Endothelial cell of umbilical vein (primary cell): ENCODE measurements at regions not wholly inside any gene's neighbourhood (a gene's known extent, or its start where the extent isn't known, plus 50 kb on each side); places are given as distances from the start of the nearest gene placed in this dataset.

ENCODE experiments used
- BruUV-seq: library from RNA; stranded (reverse); fragments of 400-500 nt; replicated peaks from 2 replicates; lab custom pipeline; 2021; lab: Mats Ljungman, UMichigan
- CTCF ChIA-PET: fragments of 300-600, 350-600 bp; sonication (Branson Sonifier 250); formaldehyde crosslinking; loops from one replicate; lab custom pipeline; 2021; ENCODE audit warnings: antibody characterized with exemption, inconsistent platforms; lab: Charles Lee
- POLR2A ChIA-PET: fragments of 300-600, 350-600 bp; sonication (Branson Sonifier 250); formaldehyde crosslinking; loops from one replicate; lab custom pipeline; 2021; ENCODE audit warnings: antibody characterized with exemption, inconsistent platforms; lab: Charles Lee
- DNase-seq: peaks from one replicate; pipeline ENCODE4 v3.0.0-alpha.2; 2011; ENCODE audit warnings: low read depth, low spot score
- FAIRE-seq: peaks from 2 replicates; lab custom pipeline; 2011; peaks lifted over from hg19 to GRCh38; lab: Jason Lieb, UNC
- H2AFZ ChIP-seq: 2 replicates; pipeline ENCODE4 v1.6.0; 2012; ENCODE audit warnings: low read depth, low read length, control low read depth, inconsistent platforms
- H3K27ac ChIP-seq: 2 replicates; pipeline ENCODE4 v1.5.1; 2011; ENCODE audit warnings: low read depth, mild to moderate bottlenecking, control low read depth, low read length, moderate library complexity; ENCODE audit not compliant: insufficient read depth
- H3K27me3 ChIP-seq, 2 experiments: 2 replicates each; pipeline versions ENCODE4 v1.6.0 to v1.6.1; 2011; ENCODE audit warnings: low read length in 2 of 2, mixed read lengths in 1 of 2; ENCODE audit not compliant: control insufficient read depth in 2 of 2, insufficient read depth in 2 of 2
- H3K36me3 ChIP-seq, 2 experiments: 2 replicates in 1 of 2; 3 replicates in 1 of 2; pipeline ENCODE4 v1.5.1; 2011; ENCODE audit warnings: low read length in 2 of 2, mild to moderate bottlenecking in 1 of 2, moderate library complexity in 1 of 2; ENCODE audit not compliant: control insufficient read depth in 2 of 2, insufficient read depth in 2 of 2; ENCODE audit errors: extremely low read depth in 1 of 2
- H3K4me1 ChIP-seq: 3 replicates; pipeline ENCODE4 v1.5.1; 2011; ENCODE audit warnings: mild to moderate bottlenecking, low read length; ENCODE audit not compliant: control insufficient read depth, insufficient read depth; ENCODE audit errors: extremely low read depth
- H3K4me2 ChIP-seq: 2 replicates; pipeline ENCODE4 v1.6.1; 2011; ENCODE audit warnings: low read length, control low read depth, mixed read lengths; ENCODE audit not compliant: insufficient read depth
- H3K4me3 ChIP-seq, 3 experiments: fragments of 200-600 bp in 1 of 3; sonication (generic), shearing (Covaris generic) in 1 of 3; replicated peaks in 1 of 3; 2 replicates each; pipeline ENCODE4 v1.5.1; 2011 to 2016; ENCODE audit warnings: control low read depth in 3 of 3, low read length in 3 of 3, mild to moderate bottlenecking in 2 of 3, inconsistent platforms in 1 of 3, low read depth in 1 of 3, moderate library complexity in 1 of 3; ENCODE audit not compliant: insufficient read depth in 1 of 3
- H3K79me2 ChIP-seq: 2 replicates; pipeline ENCODE4 v1.6.0; 2012; ENCODE audit warnings: low read length, inconsistent platforms; ENCODE audit not compliant: control insufficient read depth, insufficient read depth
- H3K9ac ChIP-seq: replicated peaks from 2 replicates; pipeline ENCODE3; 2011; ENCODE audit warnings: low read length, control low read depth; ENCODE audit not compliant: insufficient read depth; ENCODE audit errors: extremely low read depth
- H3K9me1 ChIP-seq: replicated peaks from 3 replicates; pipeline ENCODE4 v1.6.0; 2011; ENCODE audit warnings: mild to moderate bottlenecking, low read length; ENCODE audit not compliant: control insufficient read depth, insufficient read depth; ENCODE audit errors: extremely low read depth
- H3K9me3 ChIP-seq: replicated peaks from 2 replicates; pipeline ENCODE4 v1.5.1; 2012; ENCODE audit warnings: low read length, inconsistent platforms; ENCODE audit not compliant: control insufficient read depth, insufficient read depth
- H4K20me1 ChIP-seq: replicated peaks from 2 replicates; pipeline ENCODE3; 2011; ENCODE audit warnings: mild to moderate bottlenecking, low read length; ENCODE audit not compliant: control insufficient read depth, insufficient read depth; ENCODE audit errors: extremely low read depth
- CTCF ChIP-seq, 2 donors: IDR thresholded peaks; 1 replicate in 1 of 2; 2 replicates in 1 of 2; pipeline ENCODE4 v1.5.1; 2011; ENCODE audit warnings: low read length in 2 of 2, mild to moderate bottlenecking in 2 of 2, moderate library complexity in 2 of 2, control low read depth in 1 of 2, inconsistent platforms in 1 of 2, low read depth in 1 of 2; ENCODE audit not compliant: insufficient read depth in 1 of 2; ENCODE audit errors: extremely low read depth in 1 of 2
- EZH2 ChIP-seq: IDR thresholded peaks from 2 replicates; pipeline ENCODE4 v1.6.1; 2012; ENCODE audit warnings: borderline replicate concordance, low read depth, mild to moderate bottlenecking, moderate library complexity, low read length, inconsistent platforms; ENCODE audit not compliant: severe bottlenecking
- FOS ChIP-seq: IDR thresholded peaks from 2 replicates; pipeline ENCODE4 v1.6.1; 2011; ENCODE audit warnings: mild to moderate bottlenecking, low read length, moderate library complexity, borderline replicate concordance; ENCODE audit not compliant: insufficient read depth
- GATA2 ChIP-seq: IDR thresholded peaks from 2 replicates; pipeline ENCODE4 v1.7.0; 2011; ENCODE audit warnings: low read depth, mild to moderate bottlenecking, moderate library complexity, mixed read lengths, low read length; ENCODE audit not compliant: insufficient read length, insufficient read depth
- JUN ChIP-seq: IDR thresholded peaks from 2 replicates; pipeline ENCODE4 v1.6.1; 2011; ENCODE audit warnings: borderline replicate concordance, low read depth; ENCODE audit not compliant: insufficient read length, insufficient read depth
- MAX ChIP-seq: IDR thresholded peaks from 2 replicates; pipeline ENCODE4 v1.6.1; 2011; ENCODE audit not compliant: insufficient read depth, insufficient read length
- MYC ChIP-seq: IDR thresholded peaks from one replicate; pipeline ENCODE4 v1.6.1; 2011; ENCODE audit warnings: mild to moderate bottlenecking, low read depth, low read length
- POLR2A ChIP-seq: IDR thresholded peaks from 2 replicates; pipeline ENCODE4 v1.6.1; 2012; ENCODE audit warnings: low read depth, mild to moderate bottlenecking, control low read depth, low read length
- POLR2AphosphoS5 ChIP-seq: IDR thresholded peaks from 2 replicates; pipeline ENCODE4 v1.6.1; 2012; ENCODE audit warnings: low read depth, mild to moderate bottlenecking, control low read depth, low read length, moderate library complexity; ENCODE audit not compliant: insufficient read depth
- dilution Hi-C: fragments of 300-500 bp; cut with MboI; formaldehyde crosslinking; loops from one replicate; pipeline ENCODE4 v1.15.0; 2019; ENCODE audit warnings: low sequenced_read_pairs; ENCODE audit not compliant: extremely low pct_ligation_motif_present
- intact Hi-C: fragments of 100-400 bp; cut with micrococcal nuclease; formaldehyde crosslinking; loops from one replicate; pipeline ENCODE4 v1.10.0; 2022

GRCh38 chr18:75656035-75656434 is 228.5 kb upstream of the SMIM21 start:
- dilution Hi-C loops: no loop called here
- peaks cover 2% of the 10 kb centered on the region for H3K9me3 ChIP-seq
- no peak overlapping the region for H3K9ac ChIP-seq
- no peak overlapping the region for H2AFZ ChIP-seq
- H3K36me3 ChIP-seq: no peaks in the 10 kb centered on the region
- ChIA-PET POLR2A (no interaction called here), CTCF (no interaction called here)
- BruUV-seq: no TSS peak
- intact Hi-C loops: no loop called here
- FAIRE-seq: no peak
- H3K4me2 ChIP-seq: no peak overlapping the region
- H3K4me3 ChIP-seq: no peak overlapping the region
- H3K79me2 ChIP-seq: no peaks in the 10 kb centered on the region
- TF ChIP-seq FOS: no peak
- no peak for TF ChIP-seq POLR2AphosphoS5
- TF ChIP-seq MAX: no peak
- TF ChIP-seq GATA2: no peak
- H4K20me1 ChIP-seq: no peaks in the 10 kb centered on the region
- H3K27me3 ChIP-seq: no peaks in the 10 kb centered on the region
- no peak overlapping the region for H3K27ac ChIP-seq
- H3K9me1 ChIP-seq: no peaks in the 10 kb centered on the region
- no peak for DNase-seq
- no peaks in the 10 kb centered on the region for H3K4me1 ChIP-seq

GRCh38 chr18:75654851-75655751 is 227.6 kb upstream of the SMIM21 start:
- no peaks in the 10 kb centered on the region for H3K27me3 ChIP-seq
- dilution Hi-C loops (no loop called here), intact Hi-C loops (no loop called here)
- H3K4me1 ChIP-seq: no peaks in the 10 kb centered on the region
- TF ChIP-seq MAX (no peak), POLR2AphosphoS5 (no peak), CTCF (IDR thresholded peaks at IDR 0.05; ENCODE audit: extremely low read depth in 1 of 2, insufficient read depth in 1 of 2, low read depth in 1 of 2, low read length in 2 of 2) (no peak), EZH2 (no peak), FOS (no peak), MYC (no peak), POLR2A (no peak), GATA2 (no peak), JUN (no peak)
- H3K9ac ChIP-seq: no peak overlapping the region
- H4K20me1 ChIP-seq: no peaks in the 10 kb centered on the region
- DNase-seq (no peak), FAIRE-seq (no peak)
- peaks cover 2% of the 10 kb centered on the region for H3K9me3 ChIP-seq
- ChIA-PET CTCF (no interaction called here), POLR2A (no interaction called here)
- no peak overlapping the region for H2AFZ ChIP-seq
- H3K36me3 ChIP-seq: no peaks in the 10 kb centered on the region
- no peaks in the 10 kb centered on the region for H3K9me1 ChIP-seq
- no TSS peak for BruUV-seq
- H3K27ac ChIP-seq: no peak overlapping the region
- H3K4me3 ChIP-seq: no peak overlapping the region
- no peaks in the 10 kb centered on the region for H3K79me2 ChIP-seq
- H3K4me2 ChIP-seq: no peak overlapping the region
